DMS114 treated with DMSO at 0.1 percent for 48 hours (cell line): ENCODE measurements at regions not wholly inside any gene's neighbourhood (a gene's known extent, or its start where the extent isn't known, plus 50 kb on each side); places are given as distances from the start of the nearest gene placed in this dataset.

Experiments used
- DNase-seq: peaks from one replicate; lab custom pipeline; 2025; ENCODE audit not compliant: unreplicated experiment; lab: John Stamatoyannopoulos, UW

DNA sequence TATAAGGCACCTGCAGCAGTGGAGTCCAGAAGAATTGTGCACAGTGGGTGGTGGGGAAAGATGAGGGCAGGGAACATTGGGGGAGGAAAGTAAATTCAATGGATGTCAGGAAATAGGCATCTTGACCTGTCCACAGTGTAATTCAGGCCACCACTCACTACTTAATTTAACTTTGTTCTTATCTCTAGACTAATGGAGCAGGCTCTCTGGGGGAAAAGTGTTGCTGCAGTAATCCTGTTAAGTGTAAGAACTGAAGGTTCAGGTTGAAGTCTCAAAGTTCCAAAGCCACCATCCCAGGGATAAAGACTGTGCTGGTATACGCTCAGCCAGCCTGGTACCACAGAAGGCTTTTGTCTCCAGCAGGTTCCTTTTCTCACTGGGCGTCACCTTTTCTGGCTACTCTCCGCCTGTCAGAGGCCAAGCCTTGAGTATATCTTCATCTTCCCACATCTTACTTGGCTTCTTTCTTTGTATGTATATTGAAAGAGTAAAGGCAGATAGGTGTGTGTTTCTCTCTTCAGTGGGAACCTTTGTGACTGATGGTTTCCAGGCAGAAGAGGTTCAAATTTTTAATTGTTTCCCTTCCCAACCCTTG lies 150.9 kb upstream of the DMRT1 start:
- DNase-seq = no peak

DNA sequence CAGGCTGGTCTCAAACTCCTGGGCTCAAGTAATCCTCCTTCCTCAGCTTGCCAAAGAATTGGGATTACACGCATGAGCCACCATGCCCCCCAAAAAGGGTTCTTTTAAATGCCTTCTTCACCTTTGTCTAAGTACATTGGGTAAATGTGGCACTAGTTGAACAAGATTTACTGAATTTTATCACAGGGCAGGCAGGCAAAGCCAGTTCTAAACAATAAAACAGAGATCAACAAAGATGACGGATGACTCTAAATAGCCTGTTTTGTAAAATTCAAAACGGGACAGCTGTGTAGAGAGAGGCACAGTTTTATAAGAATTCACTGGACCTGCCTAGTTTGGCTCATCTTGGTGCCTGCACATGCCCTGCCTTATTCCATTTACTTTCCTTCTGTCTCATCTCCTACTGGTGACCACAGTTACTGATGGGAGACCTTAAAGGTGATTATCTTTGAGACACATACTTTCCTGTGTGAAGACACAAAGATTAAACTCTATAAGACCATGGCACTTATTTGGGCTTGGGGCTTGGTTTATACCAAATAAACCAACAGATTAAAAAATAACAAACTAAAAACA lies 149.6 kb upstream of the DMRT1 start:
- no peak for DNase-seq

DNA sequence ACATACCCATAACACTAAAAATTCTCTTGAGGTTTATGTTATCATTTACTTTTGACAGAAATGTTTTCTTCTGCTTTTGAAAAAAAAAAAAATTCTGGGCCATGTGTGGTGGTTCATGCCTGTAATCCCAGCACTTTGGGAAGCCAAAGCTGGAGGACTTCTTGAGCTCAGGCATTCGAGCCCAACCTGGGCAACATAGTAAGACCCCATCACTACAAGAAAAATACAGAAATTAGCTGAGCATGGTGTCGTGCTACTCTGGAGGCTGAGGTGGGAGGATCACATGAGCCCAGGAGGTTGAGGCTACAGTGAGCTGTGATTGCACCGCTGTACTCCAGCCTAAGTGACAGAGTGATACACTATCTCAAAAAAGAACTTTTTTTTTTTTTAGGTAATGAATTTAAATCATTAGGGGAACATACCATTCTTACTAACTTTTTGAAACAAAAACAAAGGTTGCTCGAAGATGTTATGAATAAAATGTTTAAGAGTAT lies 148.8 kb upstream of the DMRT1 start:
- DNase-seq = no peak

DNA sequence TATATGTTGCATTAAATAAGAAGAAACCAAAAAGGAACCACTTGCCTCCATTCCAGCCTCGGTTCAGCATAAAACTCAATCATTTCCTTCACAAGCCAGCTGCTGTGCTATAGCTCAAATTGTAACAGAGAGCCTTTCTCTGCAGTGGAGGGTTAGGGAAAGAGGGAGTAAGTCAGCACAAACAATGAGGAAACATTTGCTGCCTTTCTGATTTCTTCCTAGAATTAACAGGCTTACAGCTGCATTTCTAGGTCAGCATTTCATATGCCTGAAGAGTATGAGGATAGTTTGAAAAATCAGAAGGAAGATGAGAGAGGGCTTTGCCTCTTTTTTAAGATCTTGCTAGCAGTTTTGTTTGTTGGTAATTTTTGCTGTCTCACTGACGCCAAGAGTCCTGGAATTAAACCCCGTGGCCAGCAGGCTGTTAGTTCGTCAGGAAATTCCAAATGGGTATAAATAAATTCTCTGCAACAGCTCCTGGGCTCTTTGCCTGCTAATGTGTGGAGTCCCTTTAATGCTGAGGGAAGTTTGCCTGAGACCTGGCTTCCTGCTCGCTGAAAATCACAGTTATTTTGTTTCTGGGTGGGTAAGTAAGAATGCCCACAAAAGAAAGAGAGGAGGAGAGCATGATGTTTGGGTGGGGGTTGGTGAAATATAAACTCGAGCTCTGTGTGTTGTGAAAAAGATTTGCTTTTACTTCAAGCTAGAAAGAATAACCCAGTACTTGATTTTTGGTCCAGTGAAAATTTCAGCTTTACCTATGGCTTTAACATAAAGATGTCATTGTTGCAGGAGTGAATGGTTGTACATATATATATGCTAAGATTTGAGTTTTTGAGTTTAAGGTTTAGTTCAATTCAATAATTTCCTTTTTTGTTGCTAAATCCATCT lies 148.1 kb upstream of the DMRT1 start:
- DNase-seq = no peak

DNA sequence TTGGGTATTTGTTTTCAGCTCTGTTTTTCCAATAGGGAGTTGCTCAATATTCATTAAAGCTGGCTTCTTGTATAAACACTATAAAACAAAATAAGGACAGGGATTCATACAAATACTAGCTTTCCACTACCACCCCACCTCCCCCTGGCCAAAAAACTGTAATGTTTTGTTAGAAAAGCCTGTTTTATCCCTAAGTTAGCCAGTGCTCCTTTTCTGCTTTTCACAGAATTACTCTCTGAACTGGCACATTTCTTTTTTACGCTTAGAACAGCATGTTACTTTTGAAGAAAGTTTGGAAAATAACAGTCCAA lies 147.4 kb upstream of the DMRT1 start:
- no peak for DNase-seq

DNA sequence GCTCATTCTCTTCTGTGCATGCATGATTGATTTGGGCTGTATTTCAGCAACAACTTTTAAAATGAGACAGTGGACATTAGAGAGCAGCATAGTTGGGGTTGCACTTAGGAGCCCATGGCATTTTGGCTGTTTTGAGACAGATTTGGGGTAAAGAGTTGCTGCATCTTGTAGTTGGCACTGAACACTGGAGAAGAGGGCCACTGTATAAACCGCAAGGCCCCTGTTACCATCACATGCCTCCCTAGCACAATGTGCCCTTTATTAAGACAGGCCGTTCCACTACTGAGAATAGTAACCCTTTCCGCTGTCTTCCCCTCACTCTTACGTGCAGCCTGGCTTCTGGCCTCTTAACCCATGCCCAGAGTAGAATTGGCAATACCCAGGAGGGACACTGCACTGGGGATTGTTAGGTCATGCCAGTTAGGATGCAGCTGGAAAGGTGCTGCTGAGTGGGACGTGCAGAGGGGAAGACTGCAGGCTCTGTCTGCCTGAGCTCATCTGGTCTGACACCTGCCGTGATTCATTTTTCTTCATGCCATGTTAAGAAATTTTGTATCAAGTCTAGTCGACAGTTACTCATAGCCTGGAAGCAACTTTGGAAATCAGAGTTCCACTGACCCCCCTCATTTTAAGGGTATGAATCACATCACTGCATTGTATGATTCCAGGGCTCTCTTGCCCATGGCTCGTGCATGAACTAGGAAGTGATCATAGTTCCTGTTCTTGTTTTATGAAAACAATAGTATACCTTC lies 146.9 kb upstream of the DMRT1 start:
- no peak for DNase-seq

DNA sequence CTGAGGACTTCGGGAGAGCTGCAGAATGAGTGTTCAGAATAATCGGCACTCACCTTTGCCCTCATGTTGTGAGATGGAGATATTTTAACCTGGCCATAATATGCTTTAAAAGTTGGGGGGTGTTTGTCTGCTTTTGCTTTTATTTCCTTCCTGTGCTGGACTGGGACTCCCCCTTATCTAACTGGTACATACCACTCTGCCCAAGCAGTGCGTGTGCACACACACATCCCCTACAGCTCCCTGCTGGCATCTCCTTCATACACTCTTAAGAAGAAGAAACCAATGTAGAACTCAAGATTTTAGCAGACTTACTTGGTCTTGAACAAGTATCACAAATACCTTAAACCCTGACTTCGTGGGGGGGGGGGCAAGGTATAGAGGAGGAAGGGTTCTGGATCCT lies 146.2 kb upstream of the DMRT1 start:
- DNase-seq = no peak

DNA sequence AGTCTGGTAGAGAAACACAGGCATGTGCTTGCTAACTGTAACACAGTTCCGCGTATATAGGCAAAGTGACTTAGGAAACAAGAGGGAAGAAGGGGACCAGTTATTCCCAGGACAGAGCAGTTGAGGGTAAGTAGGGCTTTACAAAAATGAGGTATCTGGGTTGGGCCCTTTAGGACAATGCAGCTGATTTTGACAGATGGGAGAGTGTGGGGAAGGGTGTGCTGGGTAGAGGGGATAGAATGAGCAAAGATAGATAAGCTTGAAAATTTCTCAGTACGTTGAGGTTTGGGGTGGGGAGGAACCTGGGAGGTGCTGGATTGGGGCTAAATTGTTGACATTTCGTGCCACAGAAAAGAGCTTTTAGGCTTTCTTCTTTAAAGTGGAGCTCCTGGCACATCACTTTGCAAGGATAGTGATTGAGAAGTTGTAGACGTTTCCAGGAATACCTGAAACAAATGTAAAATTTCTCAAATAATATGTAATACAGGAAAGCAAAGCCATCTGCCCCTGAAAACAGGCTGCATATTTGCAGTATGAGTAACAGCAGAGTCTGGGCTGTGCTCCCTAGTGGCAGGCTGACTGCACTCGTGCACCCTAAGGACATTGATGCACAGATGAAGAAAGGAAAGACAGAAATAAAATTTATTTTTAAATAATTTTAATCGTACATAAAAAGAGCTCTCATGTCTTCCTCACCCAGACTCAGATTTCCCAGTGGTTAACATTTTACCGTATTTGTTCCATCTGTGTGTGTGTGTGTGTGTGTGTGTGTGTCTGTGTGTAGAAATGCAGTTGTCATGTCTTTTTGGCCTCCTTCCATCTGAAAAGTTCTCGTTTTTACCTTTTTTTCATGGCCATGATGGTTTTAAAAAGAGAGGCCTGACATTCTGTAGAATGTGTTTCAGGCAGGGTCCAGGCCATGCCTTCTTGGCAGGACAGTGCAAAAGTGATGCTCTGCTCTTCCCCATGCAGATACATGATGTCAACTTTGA lies 144.9 kb upstream of the DMRT1 start:
- no peak for DNase-seq

DNA sequence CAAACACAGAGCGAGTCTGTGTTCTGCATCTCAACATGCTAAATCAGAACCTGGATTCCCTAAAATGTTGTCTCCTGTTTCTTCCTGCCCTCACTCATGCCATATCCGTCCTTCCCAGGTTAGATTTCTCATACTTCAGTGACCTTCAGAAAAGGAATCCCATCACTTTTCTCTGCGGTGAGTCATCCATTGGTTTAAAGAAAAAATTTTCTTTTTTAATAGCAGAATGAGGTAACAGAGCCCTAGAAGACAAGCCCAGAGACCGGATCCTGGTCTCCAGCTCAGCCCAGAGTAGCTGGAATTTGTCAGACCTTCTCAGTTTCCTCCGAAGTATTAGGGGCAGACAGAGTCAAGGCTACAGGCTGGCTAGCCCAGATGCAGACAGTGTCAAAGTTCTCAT lies 143.2 kb upstream of the DMRT1 start:
- no peak for DNase-seq

DNA sequence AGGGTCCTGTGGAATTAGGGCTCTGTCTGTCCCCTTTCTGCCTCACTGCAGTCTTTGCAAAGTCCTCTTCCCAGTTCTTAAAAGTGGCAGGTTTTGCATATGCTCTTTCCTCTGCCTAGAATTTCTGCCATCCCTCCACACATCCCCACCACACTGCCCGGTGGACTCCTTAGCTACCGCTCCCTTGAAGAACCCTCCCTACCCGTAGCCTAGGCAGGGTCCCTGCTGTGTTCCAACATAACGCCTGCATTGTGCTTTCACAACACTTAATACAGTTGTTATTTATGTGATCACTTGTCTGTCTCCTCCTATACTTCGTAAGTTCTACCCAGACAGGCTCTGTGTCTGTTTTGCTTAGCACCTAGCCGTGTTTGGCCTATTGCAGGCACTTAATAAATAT lies 142.5 kb upstream of the DMRT1 start:
- DNase-seq = no peak

DNA sequence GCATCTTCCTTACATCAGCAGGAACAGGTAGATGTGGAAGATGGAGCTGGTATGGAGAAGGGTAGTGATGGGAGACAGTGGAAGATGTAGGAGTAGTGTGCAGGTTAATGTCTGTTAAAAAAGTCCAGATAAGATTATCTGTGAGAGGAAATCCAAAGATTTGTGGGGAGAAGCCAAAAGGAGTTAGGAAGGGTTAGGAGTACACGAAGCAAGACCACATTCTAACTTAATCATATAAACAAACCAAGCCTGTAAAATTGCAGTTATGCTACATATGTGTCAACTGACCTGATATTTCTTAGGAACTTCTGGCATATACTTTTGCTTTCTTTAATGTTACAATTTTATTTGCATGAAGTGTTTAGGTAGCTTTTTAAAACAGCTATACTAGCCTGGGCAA lies 142.1 kb upstream of the DMRT1 start:
- DNase-seq = no peak

DNA sequence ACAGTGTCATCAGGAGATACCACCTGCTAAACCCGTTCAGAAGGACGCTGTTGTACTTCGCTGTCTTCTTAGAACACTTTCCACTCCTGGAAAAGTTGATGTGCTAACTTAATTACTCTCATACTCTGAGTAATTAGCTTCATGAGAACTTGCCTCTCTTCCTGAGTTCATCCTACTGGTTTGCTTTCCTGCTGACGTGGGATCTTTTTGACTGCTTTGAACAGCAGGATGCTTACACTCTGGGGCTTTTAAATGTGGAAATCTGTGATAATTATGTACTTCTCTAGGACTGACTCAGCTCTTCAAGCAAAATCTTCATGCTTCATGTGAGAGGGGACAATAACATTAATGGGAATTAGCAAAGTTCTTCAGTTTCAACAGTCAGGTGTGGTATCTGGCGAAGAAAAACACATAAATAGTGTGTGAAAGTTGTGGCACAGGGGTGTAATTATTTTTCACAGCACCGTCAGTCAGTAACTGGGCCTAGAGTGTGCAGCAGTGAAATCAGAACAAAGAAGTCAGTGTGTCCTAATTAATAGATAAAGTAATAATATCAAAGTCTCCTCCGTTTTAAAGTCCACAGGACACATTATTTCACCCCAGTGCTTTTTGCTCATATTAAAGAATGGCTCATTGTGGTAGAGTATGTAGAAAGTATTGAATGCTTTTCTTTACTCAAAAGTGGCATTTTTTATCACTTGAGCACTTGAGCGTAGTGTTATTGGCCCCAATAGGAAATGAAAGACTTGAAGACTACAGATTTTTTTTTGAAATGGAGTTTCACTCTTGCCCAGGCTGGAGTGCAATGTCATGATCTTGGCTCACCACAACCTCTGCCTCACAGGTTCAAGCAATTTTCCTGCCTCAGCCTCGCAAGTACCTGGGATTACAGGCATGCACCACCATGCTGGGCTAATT lies 140.9 kb upstream of the DMRT1 start:
- no peak for DNase-seq

DNA sequence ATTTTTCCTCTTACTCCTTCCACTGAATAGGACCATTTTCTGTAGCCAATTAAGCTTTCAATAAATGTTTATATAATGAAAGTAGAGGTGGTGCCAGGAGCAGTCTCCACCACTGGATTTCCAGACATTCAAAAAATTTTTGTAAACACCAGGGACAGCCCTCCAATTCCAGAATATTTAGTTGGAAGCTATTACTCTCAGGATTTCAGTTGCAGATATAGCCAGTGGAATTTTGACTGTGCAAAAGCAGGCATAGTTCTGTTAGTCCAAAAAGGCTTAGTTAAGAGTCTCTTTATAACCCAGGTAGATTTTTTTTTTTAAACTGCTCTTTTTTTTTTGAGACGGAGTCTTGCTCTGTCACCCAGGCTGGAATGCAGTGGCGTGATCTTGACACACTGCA lies 138.1 kb upstream of the DMRT1 start:
- DNase-seq = no peak

DNA sequence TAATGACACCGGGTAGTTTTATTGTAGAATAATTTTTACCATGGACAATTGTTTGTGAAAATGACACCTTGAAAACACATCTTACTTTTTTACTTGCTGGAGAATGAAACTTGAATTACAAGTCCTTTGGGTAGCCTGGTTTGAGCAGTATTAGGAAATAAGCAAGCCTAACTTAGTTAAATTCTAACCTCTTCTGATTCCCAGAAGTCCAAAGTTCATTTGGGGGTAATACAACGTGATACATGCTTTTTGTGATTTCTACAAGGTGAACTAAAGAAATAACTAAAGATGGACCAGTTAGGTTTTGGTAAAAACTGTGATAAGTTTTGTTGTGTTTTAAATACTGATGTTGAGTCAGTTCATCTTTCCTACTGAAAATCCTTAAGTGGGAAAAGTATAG lies 135.4 kb upstream of the DMRT1 start:
- no peak for DNase-seq

DNA sequence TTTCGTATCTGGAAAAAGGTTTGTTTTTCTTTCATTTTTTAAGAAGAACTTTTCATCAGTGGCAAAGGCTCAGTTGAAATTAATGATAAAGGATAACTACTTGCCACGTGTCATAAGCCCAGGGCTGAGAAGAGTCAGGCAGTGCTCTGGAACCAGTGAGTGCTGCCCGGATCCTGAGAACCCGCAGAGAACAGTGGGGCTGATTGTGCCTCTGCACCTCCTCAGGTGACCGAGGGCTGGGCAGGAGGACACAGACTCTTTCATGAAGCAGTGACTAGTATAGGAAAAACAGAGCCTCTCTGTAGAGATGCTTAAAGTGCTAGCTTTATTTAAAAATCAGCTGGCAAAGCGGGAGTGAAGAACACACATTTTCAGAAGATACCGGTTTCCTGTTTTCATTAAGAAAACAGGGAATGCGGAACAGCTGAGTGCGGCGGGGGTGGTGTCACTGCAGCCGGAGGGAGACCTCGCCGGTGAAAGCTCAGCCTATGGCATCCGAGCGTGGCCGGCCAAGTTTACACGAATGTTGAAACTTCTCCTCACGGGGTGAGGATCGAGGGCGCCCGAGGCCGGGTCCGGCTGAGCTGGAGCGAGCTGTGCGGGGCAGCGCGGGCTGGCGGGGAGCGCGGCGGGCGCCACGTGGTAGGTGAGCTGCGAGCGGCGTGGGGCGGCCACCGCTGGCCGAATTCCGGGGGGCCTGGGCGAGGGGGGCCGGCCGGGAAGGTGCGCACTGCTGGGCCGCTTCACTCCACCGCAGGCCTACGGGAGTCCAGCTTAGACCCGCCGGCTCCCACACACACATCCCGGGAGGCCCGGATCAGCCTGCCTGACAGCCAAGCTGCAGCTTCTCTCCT lies 134.7 kb upstream of the DMRT1 start:
- no peak for DNase-seq

DNA sequence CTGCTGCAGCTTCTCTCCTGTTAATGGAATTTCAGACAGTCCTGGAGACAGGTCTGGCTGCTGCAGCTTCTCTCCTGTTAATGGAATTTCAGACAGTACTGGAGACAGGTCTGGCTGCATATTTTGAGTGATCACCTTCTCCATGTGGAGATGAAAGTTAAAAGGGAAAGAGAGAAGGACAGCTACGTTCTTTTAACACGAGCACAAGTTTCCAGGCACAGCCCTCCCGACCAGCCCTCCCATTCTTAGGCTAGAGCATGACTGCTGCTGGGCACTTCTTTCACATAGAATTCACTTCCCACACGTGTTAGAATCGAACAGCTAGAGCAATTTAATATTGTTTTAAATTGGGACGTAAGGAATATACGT lies 133.3 kb upstream of the DMRT1 start:
- DNase-seq = no peak

DNA sequence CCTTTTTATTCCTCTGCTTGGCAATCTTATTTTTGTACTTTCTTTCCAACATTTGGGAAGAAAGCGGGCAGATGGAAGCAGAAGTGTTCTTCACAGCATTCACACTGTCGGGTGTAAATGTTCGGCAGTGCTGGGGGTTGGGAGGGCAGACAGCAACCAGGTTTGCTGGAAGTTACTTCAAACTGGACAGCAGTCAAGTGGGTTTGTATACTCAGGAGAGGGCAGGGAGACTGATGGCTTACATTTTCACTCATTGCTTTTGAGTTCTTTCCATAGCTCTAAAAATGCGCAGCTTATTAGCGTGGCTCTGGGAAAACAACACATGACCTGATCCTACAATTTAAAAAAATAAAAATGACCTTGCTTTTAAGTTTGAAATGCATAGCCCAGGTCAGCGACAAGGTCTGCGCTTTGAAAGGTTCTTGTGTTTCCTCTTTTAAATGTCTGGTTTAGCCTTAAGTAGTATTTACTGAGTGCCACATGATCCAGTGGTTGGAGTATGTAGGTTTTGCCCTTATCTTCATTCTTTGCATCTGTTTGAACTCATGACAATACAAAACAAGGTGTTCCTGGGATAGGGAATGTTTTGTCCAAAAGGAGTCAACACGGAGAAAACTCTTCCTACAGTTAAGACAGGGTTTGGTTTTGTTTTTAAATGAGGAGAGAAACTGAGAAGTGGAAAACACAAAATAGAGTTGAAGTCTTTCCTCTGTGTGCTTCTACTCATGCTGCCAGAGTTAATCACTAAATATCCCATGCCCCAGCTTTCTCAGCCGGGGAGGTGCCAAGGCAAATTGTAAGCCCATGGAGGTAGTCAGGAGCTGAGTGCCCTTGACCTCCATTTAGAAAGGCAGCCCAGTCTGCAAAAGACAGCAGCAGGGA lies 132.7 kb upstream of the DMRT1 start:
- DNase-seq = no peak
